ENCODE measurements at regions not wholly inside any gene's neighbourhood (a gene's known extent, or its start where the extent isn't known, plus 50 kb on each side); places are given as distances from the start of the nearest gene placed in this dataset.

DNA sequence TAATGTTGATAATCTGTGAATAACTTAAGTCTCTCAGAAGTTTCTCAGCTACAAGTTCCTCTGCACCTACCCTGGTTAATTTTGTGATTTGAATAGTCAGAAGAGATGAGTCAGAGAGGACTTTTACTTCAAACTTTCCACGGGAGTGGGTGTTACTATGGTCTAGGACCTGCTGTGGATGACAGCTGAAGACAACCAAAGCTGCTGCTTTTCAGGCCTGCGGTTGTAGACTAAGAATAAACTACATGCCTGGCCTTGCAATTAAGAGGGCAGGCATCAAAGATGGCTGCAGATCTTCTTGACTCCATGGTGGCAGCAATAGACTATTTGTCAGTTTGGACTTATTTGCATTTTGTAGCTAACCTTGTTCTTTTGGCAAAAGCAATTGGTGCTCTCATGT is 227.1 kb upstream of the KRR1 start:
- TF ChIP-seq POLR2A (IDR thresholded peaks at IDR 0.05) (no peak), POLR2AphosphoS5 (IDR thresholded peaks at IDR 0.05) (no peak)
- TF ChIP-seq, protein P1, sequence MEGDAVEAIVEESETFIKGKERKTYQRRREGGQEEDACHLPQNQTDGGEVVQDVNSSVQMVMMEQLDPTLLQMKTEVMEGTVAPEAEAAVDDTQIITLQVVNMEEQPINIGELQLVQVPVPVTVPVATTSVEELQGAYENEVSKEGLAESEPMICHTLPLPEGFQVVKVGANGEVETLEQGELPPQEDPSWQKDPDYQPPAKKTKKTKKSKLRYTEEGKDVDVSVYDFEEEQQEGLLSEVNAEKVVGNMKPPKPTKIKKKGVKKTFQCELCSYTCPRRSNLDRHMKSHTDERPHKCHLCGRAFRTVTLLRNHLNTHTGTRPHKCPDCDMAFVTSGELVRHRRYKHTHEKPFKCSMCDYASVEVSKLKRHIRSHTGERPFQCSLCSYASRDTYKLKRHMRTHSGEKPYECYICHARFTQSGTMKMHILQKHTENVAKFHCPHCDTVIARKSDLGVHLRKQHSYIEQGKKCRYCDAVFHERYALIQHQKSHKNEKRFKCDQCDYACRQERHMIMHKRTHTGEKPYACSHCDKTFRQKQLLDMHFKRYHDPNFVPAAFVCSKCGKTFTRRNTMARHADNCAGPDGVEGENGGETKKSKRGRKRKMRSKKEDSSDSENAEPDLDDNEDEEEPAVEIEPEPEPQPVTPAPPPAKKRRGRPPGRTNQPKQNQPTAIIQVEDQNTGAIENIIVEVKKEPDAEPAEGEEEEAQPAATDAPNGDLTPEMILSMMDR (IDR thresholded peaks at IDR 0.05) = no peak

All from breast epithelium (tissue), 3 donors.